GM21619 (cell line): ENCODE measurements at regions not wholly inside any gene's neighbourhood (a gene's known extent, or its start where the extent isn't known, plus 50 kb on each side); places are given as distances from the start of the nearest gene placed in this dataset.
"Not testable (repeated sequence)": the region's sequence is repeated elsewhere in the genome, so short reads cannot be mapped to it uniquely, and the experiment has no call there.

Source experiments
- ATAC-seq: cut with Tn5 transposase; IDR thresholded peaks from one replicate; pipeline ENCODE4 v1.9.1; 2021; ENCODE audit not compliant: unreplicated experiment

DNA sequence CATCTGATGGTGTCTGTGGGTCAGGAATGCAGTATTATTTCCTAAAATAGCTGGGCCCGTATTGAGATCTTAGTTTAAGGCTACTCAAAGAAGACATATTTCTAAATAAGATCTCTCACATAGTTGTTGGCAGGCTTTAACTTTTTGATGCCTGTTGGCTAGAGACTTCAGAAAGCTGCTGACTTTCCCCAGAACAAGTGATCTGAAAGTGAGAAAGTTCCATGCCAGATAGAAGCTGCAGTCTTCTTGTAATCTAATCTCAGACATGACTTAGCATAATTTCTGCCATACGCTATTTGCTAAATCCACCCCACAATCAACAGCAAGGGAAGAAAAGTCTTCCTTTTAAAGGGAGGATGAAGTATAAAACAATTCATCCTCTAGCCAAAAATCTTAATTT, 867.1 kb downstream of the IGSF11 start:
- ATAC-seq: no peak

GRCh38 chr3:118168175-118168574, 866.5 kb downstream of the IGSF11 start:
- ATAC-seq: no peak

DNA sequence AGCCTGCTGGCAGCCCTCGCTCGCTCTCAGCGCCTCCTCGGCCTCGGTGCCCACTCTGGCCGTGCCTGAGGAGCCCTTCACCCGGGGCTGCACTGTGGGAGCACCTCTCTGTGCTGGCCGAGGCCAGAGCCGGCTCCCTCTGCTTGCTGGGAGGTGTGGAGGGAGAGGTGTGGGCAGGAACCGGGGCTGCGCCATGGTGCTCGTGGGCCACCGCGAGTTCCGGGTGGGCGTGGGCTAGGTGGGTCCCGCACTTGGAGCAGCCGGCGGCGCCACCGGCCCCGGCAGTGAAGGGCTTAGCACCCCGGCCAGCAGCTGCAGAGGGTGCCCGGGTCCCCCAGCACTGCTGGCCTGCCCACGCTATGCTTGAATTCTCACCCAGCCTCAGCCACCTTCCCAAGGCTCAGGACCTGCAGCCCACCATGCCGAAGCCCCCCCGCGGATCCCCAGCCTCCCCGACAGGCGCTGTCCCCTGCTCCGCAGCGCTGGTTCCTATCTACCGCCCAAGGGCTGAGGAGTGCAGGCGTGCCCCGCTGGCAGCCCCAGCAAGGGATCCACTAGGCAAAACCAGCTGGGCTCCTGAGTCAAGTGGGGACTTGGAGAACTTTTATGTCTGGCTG, 863.3 kb downstream of the IGSF11 start:
- no peak for ATAC-seq

GRCh38 chr3:118180853-118181252, 853.8 kb downstream of the IGSF11 start:
- ATAC-seq: no peak

GRCh38 chr3:118181274-118181673, 853.4 kb downstream of the IGSF11 start:
- no peak for ATAC-seq

DNA sequence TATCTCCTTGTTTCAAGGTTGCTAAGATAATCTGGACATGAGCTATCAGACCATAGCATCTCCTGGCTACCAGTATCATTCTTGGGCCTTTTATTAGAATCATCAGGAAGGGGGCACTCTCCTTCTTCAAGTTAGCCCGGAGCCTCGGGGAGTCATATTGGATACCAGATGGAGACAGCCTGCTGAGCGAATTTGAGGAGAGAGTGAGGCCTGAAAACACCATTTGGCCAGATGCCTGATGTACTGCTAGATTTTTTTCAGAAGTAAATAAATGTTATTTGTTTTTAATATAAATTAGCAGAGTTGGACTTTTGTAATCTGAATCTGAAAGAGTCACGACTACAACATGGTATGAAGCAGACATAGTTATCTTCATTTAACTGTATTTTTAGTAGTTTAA, 848.6 kb downstream of the IGSF11 start:
- ATAC-seq: no peak

GRCh38 chr3:118187221-118187620, 847.4 kb downstream of the IGSF11 start:
- ATAC-seq: no peak

DNA sequence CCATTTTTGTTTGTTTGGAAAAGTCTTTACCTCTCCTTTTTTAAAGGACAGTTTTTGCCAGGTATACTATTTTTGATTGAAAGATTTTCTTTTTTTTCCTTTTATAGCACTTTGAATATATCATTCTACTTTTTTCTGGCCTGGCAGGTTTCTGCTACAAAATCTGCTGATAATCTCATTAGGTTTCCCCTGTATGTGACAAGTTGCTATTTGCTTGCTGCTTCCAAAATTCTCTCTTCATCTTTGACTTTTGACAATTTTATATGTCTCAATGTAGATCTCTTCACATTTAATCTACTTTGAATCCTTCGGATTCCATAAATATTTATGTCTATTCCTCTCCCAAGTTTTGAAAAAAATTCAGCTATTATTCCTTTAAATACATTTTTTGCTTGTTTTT, 838.5 kb downstream of the IGSF11 start:
- ATAC-seq: no peak

GRCh38 chr3:118199044-118199443, 835.6 kb downstream of the IGSF11 start:
- ATAC-seq: no peak

DNA sequence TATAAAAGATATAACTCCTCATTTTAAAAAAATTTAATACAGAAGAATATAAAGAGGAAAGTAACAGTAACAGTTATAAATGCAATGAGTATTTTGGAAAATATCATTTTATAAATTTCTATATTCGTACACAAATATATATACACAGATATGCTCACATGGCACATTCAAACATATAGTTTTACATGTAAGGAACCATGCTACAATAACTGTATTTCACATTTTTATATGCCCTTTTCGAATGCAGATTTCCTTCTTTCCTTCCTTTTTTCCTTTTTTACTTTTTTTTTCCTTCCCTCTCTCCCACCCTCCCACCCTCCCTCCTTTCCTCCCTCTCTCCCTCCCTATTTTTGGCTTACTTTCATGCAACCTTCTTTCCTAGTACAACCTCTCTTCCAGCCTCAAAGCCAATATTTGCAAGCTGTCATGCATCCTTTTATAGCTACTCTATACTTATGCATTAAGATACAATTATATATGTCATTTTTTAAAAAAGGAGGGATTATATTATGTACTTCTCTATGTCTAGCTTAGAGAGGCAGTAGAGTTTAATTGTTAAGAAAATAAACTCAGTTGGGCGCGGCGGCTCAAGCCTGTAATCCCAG, 830.5 kb downstream of the IGSF11 start:
- ATAC-seq: no peak

GRCh38 chr3:118207271-118207670, 827.4 kb downstream of the IGSF11 start:
- no peak for ATAC-seq

DNA sequence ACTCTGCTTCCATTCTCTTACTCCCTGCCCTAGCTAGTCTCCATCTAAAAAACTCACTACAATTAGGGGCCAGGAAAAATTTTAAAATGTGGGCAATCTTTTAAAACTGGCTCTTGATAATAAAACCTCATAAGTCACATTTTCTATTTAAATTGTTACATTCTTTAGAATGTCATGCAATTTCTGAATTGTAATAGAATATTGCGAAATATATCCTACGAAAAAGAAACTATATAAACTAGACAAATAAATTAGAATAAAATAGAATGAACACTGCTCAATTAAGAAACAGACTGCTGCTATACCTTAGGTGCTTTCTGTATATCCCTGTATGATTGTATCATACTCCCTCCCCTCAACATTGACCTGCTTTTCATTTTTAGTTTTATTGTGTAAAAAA, 826.0 kb downstream of the IGSF11 start:
- ATAC-seq: no peak

DNA sequence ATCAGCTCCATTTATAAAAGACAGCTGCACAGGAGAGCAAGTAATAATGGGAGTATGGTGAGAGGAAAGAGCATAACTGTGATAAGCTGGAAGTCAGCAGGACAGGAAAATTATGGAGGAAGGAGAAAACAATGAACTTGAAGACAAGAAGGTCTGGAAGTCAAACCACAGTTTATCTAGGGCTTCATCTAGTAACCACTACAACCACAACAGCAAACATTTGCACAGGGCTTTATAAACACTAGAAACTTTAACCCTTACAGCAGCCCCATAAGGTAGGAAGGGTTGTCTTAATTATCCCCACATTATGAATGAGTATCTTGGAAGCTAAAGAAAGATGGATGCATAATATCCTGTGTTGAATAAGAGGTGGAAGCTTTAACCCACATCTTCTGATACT, 820.8 kb downstream of the IGSF11 start:
- ATAC-seq: no peak

DNA sequence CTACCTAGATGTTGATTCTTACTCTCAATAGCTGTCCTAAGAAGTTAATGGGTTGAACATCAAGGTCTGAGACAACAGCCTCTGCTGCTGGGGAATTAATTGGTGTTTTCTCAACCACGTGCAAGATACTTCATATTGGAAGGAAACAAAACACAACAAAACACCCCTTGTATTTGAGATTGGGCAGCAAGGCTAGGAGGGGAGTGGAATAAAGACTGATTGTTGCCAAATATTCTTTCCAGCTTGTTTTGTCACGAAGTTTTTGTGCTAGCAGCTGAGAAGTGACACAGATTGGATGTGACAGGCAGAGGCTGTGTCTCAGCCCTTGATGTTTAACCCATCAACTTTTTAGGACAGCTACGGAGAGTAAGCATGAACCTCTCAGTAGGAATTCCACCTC, 808.4 kb downstream of the IGSF11 start:
- ATAC-seq: no peak

DNA sequence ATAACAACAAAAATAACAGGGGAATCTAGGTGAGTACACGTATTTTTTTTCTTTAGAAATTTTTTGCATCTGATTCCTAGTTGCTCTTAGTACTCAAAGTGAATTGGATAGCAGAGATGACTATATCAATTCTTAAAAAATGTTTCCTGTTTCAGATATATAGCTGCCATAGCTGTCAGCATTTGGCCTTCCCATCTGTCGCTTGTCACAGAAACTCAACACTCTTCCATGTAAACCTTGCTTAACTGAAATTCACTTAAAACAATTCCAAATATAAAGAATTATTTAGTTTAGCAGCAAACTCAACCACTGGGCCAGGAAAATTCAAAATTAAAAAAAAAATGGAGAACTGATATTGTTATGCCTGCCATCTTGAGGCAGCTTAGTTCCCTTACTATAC, 807.5 kb downstream of the IGSF11 start:
- ATAC-seq: no peak

DNA sequence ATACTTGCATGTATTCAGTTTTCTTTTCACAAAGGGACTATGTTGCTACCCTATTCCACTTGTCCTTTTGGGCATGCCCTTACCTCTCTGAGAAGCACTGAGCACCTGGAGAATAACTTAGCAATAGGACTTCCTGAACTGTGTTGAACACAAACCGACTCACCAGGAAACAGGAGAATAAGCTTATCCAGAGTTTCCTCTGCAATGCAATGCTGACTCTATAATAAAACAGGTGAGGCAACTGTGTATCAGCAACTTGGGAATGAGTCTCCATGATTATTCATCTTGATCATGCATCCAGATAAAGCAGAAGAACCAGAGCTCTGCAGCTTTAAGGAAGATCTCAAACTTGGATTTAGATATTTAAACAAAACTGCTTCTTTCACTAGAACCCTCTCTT, 806.5 kb downstream of the IGSF11 start:
- no peak for ATAC-seq

- ATAC-seq: no peak
Measured at GRCh38 chr3:118229196-118229595, 805.5 kb downstream of the IGSF11 start.

DNA sequence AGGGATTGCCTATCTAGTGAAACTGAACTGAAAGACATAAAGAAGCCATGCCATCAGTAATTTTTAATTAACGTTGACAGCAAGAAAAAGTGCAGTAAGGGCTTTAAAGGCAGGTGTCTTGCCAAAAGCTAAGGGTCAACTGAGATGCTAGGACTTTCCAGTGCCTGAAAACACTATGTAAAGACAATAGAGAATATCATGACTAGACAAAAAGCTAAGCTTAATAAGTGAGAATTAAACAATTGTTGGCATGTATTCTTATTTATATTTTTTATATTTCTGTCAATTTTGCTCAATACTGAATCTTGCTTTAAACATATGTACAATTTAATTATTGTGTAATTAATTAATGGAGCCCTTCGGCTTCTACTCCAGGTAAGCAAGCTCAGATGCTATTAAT, 803.1 kb downstream of the IGSF11 start:
- ATAC-seq: no peak

DNA sequence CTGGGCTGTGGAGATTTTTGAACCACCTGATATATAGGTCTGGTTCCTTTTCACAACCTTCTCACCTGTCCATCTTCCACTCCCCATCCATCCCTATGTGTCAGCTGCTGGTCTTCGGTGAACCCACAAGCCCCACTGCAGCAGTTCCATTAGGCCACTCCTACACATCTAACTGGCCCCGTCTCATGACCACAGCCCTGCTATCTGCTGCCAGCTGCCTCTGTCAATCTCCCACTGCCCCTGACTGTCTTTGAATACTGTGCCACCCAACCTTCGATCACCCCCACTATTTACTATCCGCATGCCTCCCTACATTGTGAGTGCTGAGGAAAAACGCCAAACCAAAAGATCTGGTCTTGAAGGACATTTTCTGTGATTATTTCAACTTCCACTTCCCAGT, 795.4 kb downstream of the IGSF11 start:
- ATAC-seq: no peak

GRCh38 chr3:118244761-118245160, 789.9 kb downstream of the IGSF11 start:
- no peak for ATAC-seq

GRCh38 chr3:118245312-118245711, 789.3 kb downstream of the IGSF11 start:
- no peak for ATAC-seq

DNA sequence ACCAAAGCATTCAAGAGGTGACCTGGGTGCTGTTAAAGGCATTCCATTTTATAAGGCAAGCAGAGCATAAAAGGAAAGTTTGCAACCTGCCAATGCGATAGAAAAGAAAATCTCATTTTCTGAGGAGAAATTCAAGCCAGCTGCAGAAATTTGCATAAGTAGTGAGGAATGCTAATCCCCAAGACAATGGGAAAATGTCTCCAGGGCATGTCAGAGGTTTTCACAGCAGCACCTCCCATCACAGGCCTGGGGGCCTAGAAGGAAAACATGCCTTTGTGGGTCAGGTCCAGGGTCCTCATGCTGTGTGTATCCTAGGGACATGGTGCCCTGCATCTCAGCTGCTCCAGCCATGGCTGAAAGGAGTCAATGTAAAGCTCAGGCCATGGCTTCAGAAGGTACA, 775.8 kb downstream of the IGSF11 start:
- ATAC-seq: not testable (repeated sequence)

- ATAC-seq: no peak
Measured at GRCh38 chr3:118262800-118263402, 771.7 kb downstream of the IGSF11 start.
